ENCODE measurements at regions not wholly inside any gene's neighbourhood (a gene's known extent, or its start where the extent isn't known, plus 50 kb on each side); places are given as distances from the start of the nearest gene placed in this dataset.

- no peak overlapping the region for H3K9ac ChIP-seq (replicated peaks in 1 of 4; ENCODE audit: extremely low read depth in 1 of 4, low read depth in 3 of 4, low read length in 3 of 4)
- H3K27me3 ChIP-seq (replicated peaks in 1 of 4; ENCODE audit: control insufficient read depth in 3 of 4, extremely low read depth in 1 of 4, insufficient read depth in 3 of 4, low read length in 3 of 4), result no peaks in the 10 kb centered on the region
- H2BK12ac ChIP-seq (ENCODE audit: low read depth, low read length), result no peak overlapping the region
- H3K79me2 ChIP-seq (ENCODE audit: control insufficient read depth in 1 of 2, insufficient read depth in 2 of 2, low read length in 2 of 2), result no peaks in the 10 kb centered on the region
- no peak for DNase-seq (ENCODE audit: low read depth in 1 of 2, low spot score in 2 of 2)
- H4K91ac ChIP-seq (replicated peaks; ENCODE audit: insufficient read length, low read length), result no peak overlapping the region
- no peak overlapping the region for H2BK15ac ChIP-seq (ENCODE audit: low read length)
- no peak overlapping the region for H3K4me3 ChIP-seq (ENCODE audit: extremely low read depth in 1 of 4, insufficient read depth in 2 of 4, low read depth in 3 of 4, low read length in 4 of 4)
- H4K20me1 ChIP-seq (replicated peaks in 1 of 2; ENCODE audit: control insufficient read depth in 1 of 2, insufficient read depth in 2 of 2, low read length in 2 of 2), result no peaks in the 10 kb centered on the region
- H2BK20ac ChIP-seq (ENCODE audit: low read length), result no peak overlapping the region
- H2BK120ac ChIP-seq (replicated peaks; ENCODE audit: low read depth, low read length), result no peak overlapping the region
- no peak overlapping the region for H3K56ac ChIP-seq (replicated peaks; ENCODE audit: insufficient read length, low read depth, low read length)
- no peaks in the 10 kb centered on the region for H3K36me3 ChIP-seq (ENCODE audit: control insufficient read depth in 2 of 4, insufficient read depth in 4 of 4, low read length in 3 of 4)
- no peak for FAIRE-seq
- no peak overlapping the region for H2BK5ac ChIP-seq (ENCODE audit: low read depth, low read length)
- no peak overlapping the region for H3K4me2 ChIP-seq (ENCODE audit: insufficient read depth in 1 of 2, low read depth in 2 of 2, low read length in 2 of 2)
- H2AFZ ChIP-seq (ENCODE audit: low read length), result no peak overlapping the region
- H3K4ac ChIP-seq (replicated peaks; ENCODE audit: insufficient read length, low read depth, low read length), result no peak overlapping the region
- H2AK5ac ChIP-seq (ENCODE audit: low read depth, low read length), result no peak overlapping the region
- WGBS, 2 experiments (ENCODE audit: extremely low coverage in 1 of 2, insufficient coverage in 1 of 2, insufficient read length in 1 of 2, insufficient replicate concordance in 2 of 2, low coverage in 1 of 2, low lambda C conversion rate in 2 of 2, missing lambda C conversion rate in 1 of 2), result 78% methylated on average over 4 of the region's 4 CpGs; no CpG with 5 or more reads in 1 of the 2 experiments
- H3K4me1 ChIP-seq (replicated peaks in 1 of 4; ENCODE audit: control insufficient read depth in 3 of 4, insufficient read depth in 4 of 4, low read length in 3 of 4), result no peaks in the 10 kb centered on the region
- H4K8ac ChIP-seq (ENCODE audit: extremely low read depth, insufficient read depth, low read length), result no peak overlapping the region
- H3K79me1 ChIP-seq (ENCODE audit: low read depth, low read length), result no peaks in the 10 kb centered on the region
- H4K5ac ChIP-seq (ENCODE audit: insufficient read length, low read depth, low read length), result no peak overlapping the region
- POLR2A ChIA-PET (ENCODE audit: partially characterized antibody), result no interaction called here
- CTCF ChIA-PET (ENCODE audit: partially characterized antibody), result interaction anchor here (0.8 kb wide), 1 partner anchor 73 kb away, joined by 3 read pairs; no protein-coding TSS in a partner anchor
- no peak overlapping the region for H3K23ac ChIP-seq (ENCODE audit: insufficient read length)
- H3K9me3 ChIP-seq (ENCODE audit: insufficient read depth in 2 of 2, low read depth in 1 of 2, low read length in 1 of 2), result 0 out of 4 replicates have a peak, but pooled peaks cover 0 to 5% of the 10 kb centered on the region in 2 experiments
- H3K23me2 ChIP-seq (ENCODE audit: low read depth, low read length), result no peaks in the 10 kb centered on the region
- H3K27ac ChIP-seq (ENCODE audit: low read depth, low read length), result no peak overlapping the region
- H3K14ac ChIP-seq (ENCODE audit: insufficient read length), result no peak overlapping the region
- no peak overlapping the region for H3K18ac ChIP-seq (ENCODE audit: extremely low read depth, low read length)
- TF ChIP-seq FOSL1 (IDR thresholded peaks at IDR 0.05; ENCODE audit: insufficient read depth, low read depth, low read length), result no peak
- no peak for TF ChIP-seq MAX (IDR thresholded peaks at IDR 0.05)
- no peak for TF ChIP-seq CHD1 (IDR thresholded peaks at IDR 0.05; ENCODE audit: low read depth, low read length)
- TF ChIP-seq RBBP5 (IDR thresholded peaks at IDR 0.05; ENCODE audit: borderline replicate concordance, low read depth, low read length), result no peak
- no peak; the same call in 1 of the 2 replicates for TF ChIP-seq MAFK (IDR thresholded peaks at IDR 0.05; ENCODE audit: low read depth, low read length)
- TF ChIP-seq CHD2 (IDR thresholded peaks at IDR 0.05; ENCODE audit: low read length), result no peak
- no peak for TF ChIP-seq SRF (IDR thresholded peaks at IDR 0.05; ENCODE audit: low read depth, low read length)
- no peak for TF ChIP-seq HDAC2 (IDR thresholded peaks at IDR 0.05; ENCODE audit: borderline replicate concordance in 1 of 2, low read depth in 2 of 2, low read length in 2 of 2)
- TF ChIP-seq CBX5 (IDR thresholded peaks at IDR 0.05; ENCODE audit: low read depth, low read length), result no peak
- no peak for TF ChIP-seq ZNF274 (IDR thresholded peaks at IDR 0.05; ENCODE audit: borderline replicate concordance, extremely low read depth, low read length)
- no peak for TF ChIP-seq SAP30 (IDR thresholded peaks at IDR 0.05; ENCODE audit: insufficient read depth, insufficient replicate concordance, low read length)
- no peak for TF ChIP-seq TBP (IDR thresholded peaks at IDR 0.05; ENCODE audit: low read depth, low read length)
- no peak for TF ChIP-seq RFX5 (IDR thresholded peaks at IDR 0.05; ENCODE audit: borderline replicate concordance, low read depth, low read length)
Measured at GRCh38 chr12:126354633-126355032, 1289.4 kb downstream of the AACS start.
